HG02678 (cell line): ENCODE measurements at regions not wholly inside any gene's neighbourhood (a gene's known extent, or its start where the extent isn't known, plus 50 kb on each side); places are given as distances from the start of the nearest gene placed in this dataset.

Source experiments
- ATAC-seq: cut with Tn5 transposase; IDR thresholded peaks from one replicate; pipeline ENCODE4 v1.9.1; 2021; ENCODE audit warnings: mild to moderate bottlenecking, moderate library complexity; ENCODE audit not compliant: unreplicated experiment

GRCh38 chrX:45894864-45895645 lies 650.2 kb downstream of the ZNF674 start:
- no peak for ATAC-seq

DNA sequence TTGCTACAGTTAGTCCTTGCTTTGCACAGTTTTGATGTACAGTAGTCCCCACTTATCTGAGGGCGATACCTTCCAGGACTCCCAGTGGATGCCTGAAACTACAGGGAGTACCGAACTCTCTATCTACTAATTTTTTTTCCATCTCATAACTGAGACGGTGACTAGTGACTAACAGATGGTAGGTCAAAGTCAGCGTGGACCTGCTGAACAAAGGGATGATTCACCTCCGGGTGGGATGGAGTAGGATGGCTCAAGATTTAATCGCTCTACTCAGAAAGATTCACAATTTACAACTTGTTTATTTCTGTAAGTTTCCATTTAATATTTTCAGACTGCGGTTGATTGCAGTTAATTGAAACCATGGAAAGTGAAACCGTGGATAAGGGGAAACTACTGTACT lies 655.8 kb downstream of the ZNF674 start:
- no peak for ATAC-seq

DNA sequence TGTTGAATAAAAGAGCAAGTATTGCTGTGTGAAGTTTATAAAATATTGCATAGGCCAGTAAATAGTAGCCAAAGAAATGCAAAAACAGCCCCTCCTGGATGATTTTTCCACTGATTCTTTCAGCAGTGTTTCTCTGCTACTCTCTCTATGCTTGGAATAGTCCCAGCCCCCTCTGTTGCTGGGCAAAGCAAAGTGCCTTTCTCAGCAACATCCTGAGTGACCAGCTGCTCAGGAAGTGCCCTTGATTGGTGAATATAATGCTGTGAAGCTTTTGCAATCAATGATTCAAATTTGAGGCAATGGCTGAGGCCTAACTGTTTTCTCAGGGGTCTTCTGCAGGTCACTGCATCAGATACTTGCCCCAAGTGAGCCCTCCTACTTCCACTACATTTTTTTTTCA lies 656.7 kb downstream of the ZNF674 start:
- ATAC-seq: no peak

GRCh38 chrX:45885931-45886330 lies 659.3 kb downstream of the ZNF674 start:
- no peak for ATAC-seq

DNA sequence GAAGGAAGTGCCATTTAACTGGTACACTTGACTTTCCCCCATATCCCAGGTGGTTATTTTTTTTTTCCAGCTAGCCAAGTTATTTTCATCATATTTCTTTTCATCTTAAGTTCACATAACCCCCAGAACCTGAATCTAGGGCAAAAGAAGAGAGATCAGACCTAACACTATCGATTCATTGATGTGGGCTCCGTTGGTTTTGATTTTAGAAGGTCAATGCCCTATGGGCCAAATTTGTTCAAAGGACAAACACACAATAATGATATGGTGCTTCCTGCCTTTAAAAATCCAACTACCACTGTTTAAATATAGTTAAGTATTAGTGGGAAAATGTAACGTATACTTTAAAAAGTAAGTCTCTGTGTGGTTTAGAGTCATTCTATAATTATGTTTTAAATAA lies 665.7 kb downstream of the ZNF674 start:
- no peak for ATAC-seq

DNA sequence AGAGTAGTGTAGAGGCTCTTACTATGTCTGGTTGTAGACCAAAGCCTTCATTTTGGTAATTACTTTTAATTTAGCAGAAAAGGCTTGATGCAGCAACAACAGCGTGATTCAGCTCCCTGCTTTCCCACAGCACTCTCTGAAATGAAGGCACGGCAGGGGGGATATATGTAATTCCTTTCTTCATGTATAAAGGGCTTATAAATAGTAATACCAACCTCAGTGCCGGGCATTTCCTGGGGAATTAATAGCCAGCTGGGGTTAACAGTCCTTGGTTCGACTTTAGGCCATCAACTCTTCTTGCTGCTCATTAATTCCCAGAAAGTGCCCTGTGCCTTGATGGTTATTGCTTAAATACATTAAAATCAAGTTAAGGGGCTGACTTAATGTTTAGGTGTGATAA lies 669.0 kb downstream of the ZNF674 start:
- no peak for ATAC-seq

GRCh38 chrX:45873781-45874180 lies 671.4 kb downstream of the ZNF674 start:
- no peak for ATAC-seq

- no peak for ATAC-seq
Observed at GRCh38 chrX:45872480-45872879, 671.8 kb upstream of the DIPK2B start.

- no peak for ATAC-seq
Observed at GRCh38 chrX:45868425-45868824, 667.7 kb upstream of the DIPK2B start.

- ATAC-seq: no peak
Observed at GRCh38 chrX:45862801-45863200, 662.1 kb upstream of the DIPK2B start.

GRCh38 chrX:45860450-45860849 lies 659.8 kb upstream of the DIPK2B start:
- no peak for ATAC-seq

DNA sequence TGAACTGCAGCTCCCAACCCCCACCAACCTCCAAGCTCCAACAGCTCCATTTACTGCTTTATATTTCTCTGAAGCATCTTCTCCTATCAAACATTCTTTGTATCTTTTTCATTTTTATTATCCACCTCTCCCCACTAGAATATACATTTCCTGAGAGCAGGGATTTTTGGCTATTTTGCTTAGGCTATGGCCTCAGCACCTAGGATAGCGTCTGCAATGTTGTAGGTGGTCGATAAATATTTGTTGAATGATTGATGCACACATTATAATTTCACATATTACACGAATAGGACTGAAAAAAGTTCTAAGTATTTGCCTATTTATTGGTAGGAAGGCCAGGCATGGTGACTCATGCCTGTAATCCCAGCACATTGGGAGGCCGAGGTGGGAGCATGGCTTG lies 658.7 kb upstream of the DIPK2B start:
- ATAC-seq: no peak

- no peak for ATAC-seq
Observed at GRCh38 chrX:45852884-45853283, 652.2 kb upstream of the DIPK2B start.

GRCh38 chrX:45851434-45851991 lies 650.8 kb upstream of the DIPK2B start:
- ATAC-seq: no peak

GRCh38 chrX:45850775-45851433 lies 650.2 kb upstream of the DIPK2B start:
- no peak for ATAC-seq

DNA sequence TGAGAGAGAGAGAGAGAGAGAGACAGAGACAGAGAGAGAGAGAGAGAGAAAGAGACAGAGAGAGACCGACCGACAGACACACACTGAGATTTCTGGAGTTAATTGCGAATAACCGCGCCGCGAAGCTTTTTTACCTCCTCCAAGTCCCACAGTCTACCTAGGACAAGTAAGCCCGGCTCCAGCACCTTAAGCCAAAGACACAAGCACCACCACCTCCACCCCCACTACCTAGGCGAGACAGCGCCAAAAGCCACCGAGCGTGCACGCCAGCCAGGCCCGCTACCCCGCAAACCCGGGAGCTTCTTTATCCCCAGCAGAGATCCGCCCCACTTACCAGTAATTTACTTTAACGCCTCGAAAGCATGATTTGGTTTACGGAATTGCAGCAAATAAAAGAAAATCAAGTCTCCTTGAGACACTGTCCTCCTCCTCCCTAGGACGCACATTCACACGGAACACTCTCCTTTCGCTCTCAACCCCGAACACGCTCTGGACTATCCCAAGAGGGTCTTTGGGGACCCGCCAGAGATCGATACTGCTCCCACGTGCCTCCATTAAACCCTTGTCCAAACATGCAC lies 649.6 kb upstream of the DIPK2B start:
- no peak for ATAC-seq

- no peak for ATAC-seq
Observed at GRCh38 chrX:45849261-45849862, 648.7 kb upstream of the DIPK2B start.

- ATAC-seq: no peak
Observed at GRCh38 chrX:45847961-45848360, 647.3 kb upstream of the DIPK2B start.

DNA sequence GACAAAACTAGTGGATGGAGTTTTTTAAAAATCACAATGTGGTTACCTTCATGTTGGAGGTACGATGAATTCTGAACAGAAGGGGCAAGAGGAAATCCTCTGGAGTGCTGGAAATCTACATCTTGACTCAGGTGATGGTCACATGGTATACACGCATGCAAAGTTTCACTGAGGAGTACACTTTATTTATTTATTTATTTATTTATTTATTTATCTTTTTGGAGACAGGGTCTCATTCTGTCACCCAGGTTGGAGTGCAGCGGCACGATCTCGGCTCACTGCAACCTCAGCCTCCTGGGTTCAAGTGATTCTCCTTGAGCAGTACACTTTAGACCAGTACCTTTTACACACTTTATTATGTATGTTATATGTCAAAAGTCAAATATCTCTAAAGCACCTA lies 645.7 kb upstream of the DIPK2B start:
- no peak for ATAC-seq

DNA sequence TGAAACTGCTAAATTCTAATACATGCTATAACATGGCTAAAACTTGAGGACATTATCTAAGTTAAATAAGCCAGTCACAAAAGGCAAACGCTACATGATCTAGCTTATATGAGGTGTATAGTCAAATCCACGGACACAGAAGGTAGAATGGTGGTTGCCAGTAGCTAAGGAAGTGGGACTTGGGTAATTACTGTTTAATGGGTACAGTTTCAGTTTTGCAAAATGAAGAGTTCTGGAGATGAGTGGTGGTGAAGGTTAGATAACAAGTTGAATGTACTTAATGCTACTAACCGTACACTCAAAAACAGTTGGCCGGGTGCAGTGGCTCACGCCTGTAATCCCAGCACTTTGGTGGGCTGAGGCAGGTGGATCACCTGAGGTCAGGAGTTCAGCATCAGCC lies 644.5 kb upstream of the DIPK2B start:
- no peak for ATAC-seq

GRCh38 chrX:45843518-45843917 lies 642.8 kb upstream of the DIPK2B start:
- no peak for ATAC-seq

- no peak for ATAC-seq
Observed at GRCh38 chrX:45842926-45843315, 642.2 kb upstream of the DIPK2B start.
